ENCODE measurements at regions not wholly inside any gene's neighbourhood (a gene's known extent, or its start where the extent isn't known, plus 50 kb on each side); places are given as distances from the start of the nearest gene placed in this dataset.

DNA sequence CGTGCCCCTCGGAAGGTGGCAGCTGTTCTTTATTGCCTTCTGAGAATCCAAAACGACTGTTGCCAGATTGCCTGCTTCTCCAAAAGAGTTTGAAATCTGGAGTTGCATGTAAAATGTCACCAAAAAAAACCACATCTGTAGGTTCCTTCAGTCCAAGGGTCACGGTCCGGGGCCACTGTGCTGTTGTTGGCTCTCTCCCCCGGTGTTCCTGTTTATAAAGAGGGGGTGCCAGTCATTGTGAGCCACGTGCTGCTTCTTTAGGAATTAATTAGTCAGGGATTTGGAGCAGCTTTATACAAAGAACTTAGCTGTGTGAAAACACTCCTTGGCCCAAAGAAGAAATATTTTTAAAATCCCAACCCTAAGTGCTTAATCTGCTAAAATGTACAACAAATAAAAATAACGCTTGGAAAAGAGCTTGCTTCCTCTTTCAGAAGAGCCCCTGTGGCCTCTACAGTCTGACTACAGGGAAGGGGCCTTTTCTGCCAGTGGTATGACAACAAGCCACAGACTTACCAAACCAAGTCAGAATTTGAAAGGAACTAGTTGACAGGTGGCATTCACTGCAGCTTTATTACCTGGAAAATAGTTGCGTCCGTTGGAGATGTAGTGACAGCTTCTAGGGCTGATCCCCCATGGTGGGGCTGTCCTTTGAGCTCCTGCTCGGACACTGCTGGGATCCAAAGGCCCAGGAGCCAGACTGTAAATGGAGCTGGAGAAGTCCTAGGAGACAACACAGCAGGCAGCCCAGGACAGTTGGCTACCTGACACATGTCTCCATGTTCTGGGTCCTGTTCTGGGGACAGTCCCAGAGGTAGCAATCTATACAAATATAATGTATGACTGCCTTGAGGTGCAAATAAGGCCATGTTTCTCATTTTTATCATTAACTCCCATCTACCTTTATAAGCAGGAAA lies 84.5 kb upstream of the SLC1A4 start:
- TF ChIP-seq, protein P1, sequence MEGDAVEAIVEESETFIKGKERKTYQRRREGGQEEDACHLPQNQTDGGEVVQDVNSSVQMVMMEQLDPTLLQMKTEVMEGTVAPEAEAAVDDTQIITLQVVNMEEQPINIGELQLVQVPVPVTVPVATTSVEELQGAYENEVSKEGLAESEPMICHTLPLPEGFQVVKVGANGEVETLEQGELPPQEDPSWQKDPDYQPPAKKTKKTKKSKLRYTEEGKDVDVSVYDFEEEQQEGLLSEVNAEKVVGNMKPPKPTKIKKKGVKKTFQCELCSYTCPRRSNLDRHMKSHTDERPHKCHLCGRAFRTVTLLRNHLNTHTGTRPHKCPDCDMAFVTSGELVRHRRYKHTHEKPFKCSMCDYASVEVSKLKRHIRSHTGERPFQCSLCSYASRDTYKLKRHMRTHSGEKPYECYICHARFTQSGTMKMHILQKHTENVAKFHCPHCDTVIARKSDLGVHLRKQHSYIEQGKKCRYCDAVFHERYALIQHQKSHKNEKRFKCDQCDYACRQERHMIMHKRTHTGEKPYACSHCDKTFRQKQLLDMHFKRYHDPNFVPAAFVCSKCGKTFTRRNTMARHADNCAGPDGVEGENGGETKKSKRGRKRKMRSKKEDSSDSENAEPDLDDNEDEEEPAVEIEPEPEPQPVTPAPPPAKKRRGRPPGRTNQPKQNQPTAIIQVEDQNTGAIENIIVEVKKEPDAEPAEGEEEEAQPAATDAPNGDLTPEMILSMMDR (IDR thresholded peaks at IDR 0.05) = no peak
- no peak for TF ChIP-seq POLR2A (IDR thresholded peaks at IDR 0.05)
- TF ChIP-seq POLR2AphosphoS5 (IDR thresholded peaks at IDR 0.05) = no peak
